HEK293 (cell line): ENCODE measurements at regions not wholly inside any gene's neighbourhood (a gene's known extent, or its start where the extent isn't known, plus 50 kb on each side); places are given as distances from the start of the nearest gene placed in this dataset.

Source experiments
- CTCF ChIA-PET: fragments of 350-600 bp; formaldehyde crosslinking; extraction: SDS; loops from one replicate; lab custom pipeline; 2021; ENCODE audit warnings: antibody characterized with exemption; lab: Yijun Ruan, JAX
- POLR2A ChIA-PET: fragments of 300-600 bp; formaldehyde crosslinking; extraction: SDS; loops from one replicate; lab custom pipeline; 2020; ENCODE audit warnings: antibody characterized with exemption, inconsistent platforms; lab: Yijun Ruan, JAX
- H3K27ac ChIP-seq: fragments of 200-500 bp; sonication (Bioruptor generic); 2 replicates; pipeline ENCODE4 v1.5.1; 2014; ENCODE audit warnings: low read depth, low read length, control low read depth, inconsistent platforms; ENCODE audit errors: extremely low read depth
- H3K36me3 ChIP-seq, 2 experiments: fragments of 200-500 bp in 1 of 2; sonication (Bioruptor generic) in 1 of 2; 1 replicate in 1 of 2; 2 replicates in 1 of 2; pipeline ENCODE4 v1.5.1; 2014 to 2017; ENCODE audit warnings: inconsistent platforms in 2 of 2, low read length in 2 of 2; ENCODE audit not compliant: control insufficient read depth in 2 of 2, insufficient read depth in 1 of 2
- H3K4me1 ChIP-seq: fragments of 200-500 bp; sonication (Bioruptor generic); 2 replicates; pipeline ENCODE4 v1.5.1; 2014; ENCODE audit warnings: mild to moderate bottlenecking, low read length, inconsistent platforms; ENCODE audit not compliant: control insufficient read depth, insufficient read depth
- H3K4me3 ChIP-seq: 2 replicates; pipeline ENCODE4 v1.5.1; 2011; ENCODE audit warnings: low read depth, mild to moderate bottlenecking, control low read depth, low read length, moderate library complexity
- H3K9me3 ChIP-seq: fragments of 200-500 bp; sonication (Bioruptor generic); 2 replicates; pipeline ENCODE4 v1.5.1; 2014; ENCODE audit warnings: low read depth, low read length, inconsistent platforms; ENCODE audit not compliant: control insufficient read depth, insufficient read depth
- GLI2 ChIP-seq: fragments of 450-650 bp; formaldehyde crosslinking; IDR thresholded peaks from 2 replicates; pipeline ENCODE4; 2017; ENCODE audit warnings: missing biosample characterization, missing genetic modification characterization, low read depth, borderline replicate concordance
- HOXA7 ChIP-seq: sonication (generic); formaldehyde crosslinking; IDR thresholded peaks from 2 replicates; pipeline ENCODE4 v1.8.1; 2022; ENCODE audit warnings: missing genetic modification reagents, borderline replicate concordance
- HOXD13 ChIP-seq: sonication (generic); formaldehyde crosslinking; IDR thresholded peaks from 2 replicates; pipeline ENCODE4 v1.8.0; 2022; ENCODE audit warnings: missing genetic modification reagents, borderline replicate concordance
- KLF9 ChIP-seq: fragments of 450-650 bp; formaldehyde crosslinking; IDR thresholded peaks from 2 replicates; pipeline ENCODE4 v1.5.1; 2016; ENCODE audit warnings: missing biosample characterization, missing genetic modification characterization, low read depth
- WT1 ChIP-seq: fragments of 450-650 bp; formaldehyde crosslinking; IDR thresholded peaks from 2 replicates; pipeline ENCODE4 v1.5.1; 2016; ENCODE audit warnings: missing biosample characterization, missing genetic modification characterization
- ZBTB17 ChIP-seq: fragments of 450-650 bp; formaldehyde crosslinking; IDR thresholded peaks from 2 replicates; pipeline ENCODE4 v1.5.1; 2016; ENCODE audit warnings: missing biosample characterization, missing genetic modification characterization
- ZNF133 ChIP-seq: fragments of 450-650 bp; formaldehyde crosslinking; IDR thresholded peaks from 2 replicates; pipeline ENCODE4 v1.5.1; 2016; ENCODE audit warnings: missing biosample characterization, missing genetic modification characterization
- ZNF140 ChIP-seq: fragments of 450-650 bp; formaldehyde crosslinking; IDR thresholded peaks from 2 replicates; pipeline ENCODE4 v1.5.1; 2016; ENCODE audit warnings: missing biosample characterization, missing genetic modification characterization
- ZNF16 ChIP-seq: fragments of 450-650 bp; formaldehyde crosslinking; IDR thresholded peaks from 2 replicates; pipeline ENCODE4 v1.5.1; 2016; ENCODE audit warnings: low read depth, missing biosample characterization, missing genetic modification characterization
- ZNF184 ChIP-seq: fragments of 450-650 bp; IDR thresholded peaks from 2 replicates; pipeline ENCODE4 v1.5.1; 2018; ENCODE audit warnings: missing biosample characterization, mild to moderate bottlenecking, missing genetic modification characterization
- ZNF26 ChIP-seq: fragments of 450-650 bp; formaldehyde crosslinking; IDR thresholded peaks from 2 replicates; pipeline ENCODE4 v1.5.1; 2016; ENCODE audit warnings: missing biosample characterization, missing genetic modification characterization
- ZNF391 ChIP-seq: fragments of 450-650 bp; formaldehyde crosslinking; IDR thresholded peaks from 2 replicates; pipeline ENCODE4 v1.5.1; 2016; ENCODE audit warnings: low read depth, missing biosample characterization, missing genetic modification characterization, borderline replicate concordance
- ZNF549 ChIP-seq: fragments of 450-650 bp; IDR thresholded peaks from 2 replicates; pipeline ENCODE4 v1.5.1; 2018; ENCODE audit warnings: missing biosample characterization, missing genetic modification characterization, mild to moderate bottlenecking, inconsistent platforms, moderate library complexity
- ZNF658 ChIP-seq: fragments of 450-650 bp; formaldehyde crosslinking; IDR thresholded peaks from 2 replicates; pipeline ENCODE4; 2016; ENCODE audit warnings: missing biosample characterization, missing genetic modification characterization
- ZNF677 ChIP-seq: fragments of 450-650 bp; IDR thresholded peaks from 2 replicates; pipeline ENCODE4 v1.5.0; 2018; ENCODE audit warnings: missing biosample characterization, mild to moderate bottlenecking, missing genetic modification characterization, moderate library complexity
- ZXDB ChIP-seq: fragments of 450-650 bp; formaldehyde crosslinking; IDR thresholded peaks from 2 replicates; pipeline ENCODE4 v1.5.1; 2016; ENCODE audit warnings: missing biosample characterization, missing genetic modification characterization
- TF ChIP-seq, protein P1 (sequence below): fragments of 450-650 bp; formaldehyde crosslinking; IDR thresholded peaks from 2 replicates; pipeline ENCODE4 v1.5.1; 2016; ENCODE audit warnings: missing biosample characterization, missing genetic modification characterization, low read depth
- TF ChIP-seq, protein P2 (sequence below): fragments of 450-650 bp; formaldehyde crosslinking; IDR thresholded peaks from 2 replicates; pipeline ENCODE4 v1.5.1; 2016; ENCODE audit warnings: missing biosample characterization, missing genetic modification characterization
- TF ChIP-seq, protein P3 (sequence below): fragments of 450-650 bp; formaldehyde crosslinking; IDR thresholded peaks from 2 replicates; pipeline ENCODE4 v1.5.1; 2017; ENCODE audit warnings: missing biosample characterization, missing genetic modification characterization

DNA sequence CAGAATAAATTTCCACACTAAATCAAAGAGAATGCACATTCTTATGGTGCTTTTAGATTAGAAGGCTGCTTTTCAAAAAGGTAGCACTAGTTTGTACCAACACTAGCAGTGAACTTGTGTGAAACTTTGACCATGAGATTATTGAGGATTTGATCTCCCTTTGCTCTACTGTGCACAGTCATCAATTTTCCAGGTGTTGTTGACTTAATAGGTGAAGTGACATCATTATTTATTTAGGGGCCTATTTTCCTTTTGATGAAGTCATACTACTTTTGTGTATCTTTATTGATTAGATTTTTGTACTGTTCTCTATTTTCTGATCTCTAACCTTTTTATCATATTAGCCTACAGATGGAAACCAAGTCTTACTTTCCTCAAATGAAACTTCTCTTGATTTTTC is 507.9 kb upstream of the LCORL start:
- no peaks in the 10 kb centered on the region for H3K4me1 ChIP-seq
- H3K27ac ChIP-seq, result no peak overlapping the region
- no peak overlapping the region for H3K4me3 ChIP-seq
- POLR2A ChIA-PET, result interaction anchor here (0.7 kb wide), 1 partner anchor 134 kb away, joined by 5 read pairs; no protein-coding TSS in a partner anchor
- no peaks in the 10 kb centered on the region for H3K36me3 ChIP-seq
- TF ChIP-seq, protein P1, sequence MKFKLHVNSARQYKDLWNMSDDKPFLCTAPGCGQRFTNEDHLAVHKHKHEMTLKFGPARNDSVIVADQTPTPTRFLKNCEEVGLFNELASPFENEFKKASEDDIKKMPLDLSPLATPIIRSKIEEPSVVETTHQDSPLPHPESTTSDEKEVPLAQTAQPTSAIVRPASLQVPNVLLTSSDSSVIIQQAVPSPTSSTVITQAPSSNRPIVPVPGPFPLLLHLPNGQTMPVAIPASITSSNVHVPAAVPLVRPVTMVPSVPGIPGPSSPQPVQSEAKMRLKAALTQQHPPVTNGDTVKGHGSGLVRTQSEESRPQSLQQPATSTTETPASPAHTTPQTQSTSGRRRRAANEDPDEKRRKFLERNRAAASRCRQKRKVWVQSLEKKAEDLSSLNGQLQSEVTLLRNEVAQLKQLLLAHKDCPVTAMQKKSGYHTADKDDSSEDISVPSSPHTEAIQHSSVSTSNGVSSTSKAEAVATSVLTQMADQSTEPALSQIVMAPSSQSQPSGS (tag by site-specific recombination), result 0 out of 2 replicates have a peak, but pooled peaks have one; percentile 4
- TF ChIP-seq HOXD13 (CRISPR knock-in tag), result no peak
- CTCF ChIA-PET, result interaction anchor here (0.7 kb wide), 1 partner anchor 776 kb away, joined by 3 read pairs; no protein-coding TSS in a partner anchor
- no peaks in the 10 kb centered on the region for H3K9me3 ChIP-seq

- TF ChIP-seq ZNF677 (tag by site-specific recombination), result no peak
- TF ChIP-seq GLI2 (tag by site-specific recombination), result no peak
- no peak for TF ChIP-seq HOXA7 (CRISPR knock-in tag)
- no peak for TF ChIP-seq ZNF133 (tag by site-specific recombination)
- no peak for TF ChIP-seq ZNF391 (tag by site-specific recombination)
- TF ChIP-seq ZNF658 (tag by site-specific recombination), result no peak
- no peak for TF ChIP-seq ZBTB17
- no peak for TF ChIP-seq KLF9
- TF ChIP-seq, protein P2, sequence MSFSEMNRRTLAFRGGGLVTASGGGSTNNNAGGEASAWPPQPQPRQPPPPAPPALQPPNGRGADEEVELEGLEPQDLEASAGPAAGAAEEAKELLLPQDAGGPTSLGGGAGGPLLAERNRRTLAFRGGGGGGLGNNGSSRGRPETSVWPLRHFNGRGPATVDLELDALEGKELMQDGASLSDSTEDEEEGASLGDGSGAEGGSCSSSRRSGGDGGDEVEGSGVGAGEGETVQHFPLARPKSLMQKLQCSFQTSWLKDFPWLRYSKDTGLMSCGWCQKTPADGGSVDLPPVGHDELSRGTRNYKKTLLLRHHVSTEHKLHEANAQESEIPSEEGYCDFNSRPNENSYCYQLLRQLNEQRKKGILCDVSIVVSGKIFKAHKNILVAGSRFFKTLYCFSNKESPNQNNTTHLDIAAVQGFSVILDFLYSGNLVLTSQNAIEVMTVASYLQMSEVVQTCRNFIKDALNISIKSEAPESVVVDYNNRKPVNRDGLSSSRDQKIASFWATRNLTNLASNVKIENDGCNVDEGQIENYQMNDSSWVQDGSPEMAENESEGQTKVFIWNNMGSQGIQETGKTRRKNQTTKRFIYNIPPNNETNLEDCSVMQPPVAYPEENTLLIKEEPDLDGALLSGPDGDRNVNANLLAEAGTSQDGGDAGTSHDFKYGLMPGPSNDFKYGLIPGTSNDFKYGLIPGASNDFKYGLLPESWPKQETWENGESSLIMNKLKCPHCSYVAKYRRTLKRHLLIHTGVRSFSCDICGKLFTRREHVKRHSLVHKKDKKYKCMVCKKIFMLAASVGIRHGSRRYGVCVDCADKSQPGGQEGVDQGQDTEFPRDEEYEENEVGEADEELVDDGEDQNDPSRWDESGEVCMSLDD (tag by site-specific recombination), result no peak
- no peak for TF ChIP-seq ZNF549 (tag by site-specific recombination)
- no peak for TF ChIP-seq WT1 (tag by site-specific recombination)
- TF ChIP-seq ZXDB (tag by site-specific recombination), result no peak
- no peak for TF ChIP-seq ZNF140 (tag by site-specific recombination)
- no peak for TF ChIP-seq ZNF184 (tag by site-specific recombination)
- TF ChIP-seq ZNF26 (tag by site-specific recombination), result no peak
- TF ChIP-seq, protein P3, sequence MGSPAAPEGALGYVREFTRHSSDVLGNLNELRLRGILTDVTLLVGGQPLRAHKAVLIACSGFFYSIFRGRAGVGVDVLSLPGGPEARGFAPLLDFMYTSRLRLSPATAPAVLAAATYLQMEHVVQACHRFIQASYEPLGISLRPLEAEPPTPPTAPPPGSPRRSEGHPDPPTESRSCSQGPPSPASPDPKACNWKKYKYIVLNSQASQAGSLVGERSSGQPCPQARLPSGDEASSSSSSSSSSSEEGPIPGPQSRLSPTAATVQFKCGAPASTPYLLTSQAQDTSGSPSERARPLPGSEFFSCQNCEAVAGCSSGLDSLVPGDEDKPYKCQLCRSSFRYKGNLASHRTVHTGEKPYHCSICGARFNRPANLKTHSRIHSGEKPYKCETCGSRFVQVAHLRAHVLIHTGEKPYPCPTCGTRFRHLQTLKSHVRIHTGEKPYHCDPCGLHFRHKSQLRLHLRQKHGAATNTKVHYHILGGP (tag by site-specific recombination), result no peak
- TF ChIP-seq ZNF16 (tag by site-specific recombination), result no peak
- TF ChIP-seq, all 188 proteins: peak for 0
- ChIA-PET POLR2A (no interaction called here), CTCF (no interaction called here)
- no peak overlapping the region for H3K4me3 ChIP-seq
- H3K4me1 ChIP-seq, result no peaks in the 10 kb centered on the region
- H3K27ac ChIP-seq, result no peak overlapping the region
- H3K9me3 ChIP-seq, result no peaks in the 10 kb centered on the region
- no peaks in the 10 kb centered on the region for H3K36me3 ChIP-seq
Observed at GRCh38 chr4:18524667-18525066, 503.1 kb upstream of the LCORL start.
